Activated CD4-positive, alpha-beta T cell treated with anti-CD3 and anti-CD28 coated beads for 4 hours (primary cell): ENCODE measurements at regions not wholly inside any gene's neighbourhood (a gene's known extent, or its start where the extent isn't known, plus 50 kb on each side); places are given as distances from the start of the nearest gene placed in this dataset.
"Not testable (repeated sequence)": the region's sequence is repeated elsewhere in the genome, so short reads cannot be mapped to it uniquely, and the experiment has no call there.

Experiments
- DNase-seq, 2 donors: peaks; one replicate each; pipeline ENCODE4 v3.0.0-alpha.2; 2020

DNA sequence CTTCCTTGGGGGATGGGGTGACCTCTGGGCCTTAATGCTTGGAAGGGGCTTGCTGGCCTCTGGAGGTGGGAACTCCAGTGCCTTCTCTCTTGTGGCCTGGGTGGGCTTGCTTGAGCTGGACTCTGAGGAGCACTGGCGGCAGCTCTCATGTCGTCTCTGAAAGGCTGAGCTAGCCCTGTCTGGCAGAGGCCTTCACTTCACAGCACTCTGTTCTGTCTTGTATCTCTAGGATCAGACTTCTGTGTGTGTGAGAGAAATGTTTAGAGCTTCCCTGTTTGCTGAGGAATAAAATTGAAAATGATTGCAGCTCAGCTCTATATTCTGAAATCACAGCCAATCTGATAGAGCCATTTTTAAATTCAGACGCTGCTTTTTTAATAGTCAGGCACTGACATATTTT, 185.3 kb downstream of the KCNRG start:
- no peak for DNase-seq

GRCh38 chr13:50200988-50201387, 185.7 kb downstream of the KCNRG start:
- DNase-seq = no peak

DNA sequence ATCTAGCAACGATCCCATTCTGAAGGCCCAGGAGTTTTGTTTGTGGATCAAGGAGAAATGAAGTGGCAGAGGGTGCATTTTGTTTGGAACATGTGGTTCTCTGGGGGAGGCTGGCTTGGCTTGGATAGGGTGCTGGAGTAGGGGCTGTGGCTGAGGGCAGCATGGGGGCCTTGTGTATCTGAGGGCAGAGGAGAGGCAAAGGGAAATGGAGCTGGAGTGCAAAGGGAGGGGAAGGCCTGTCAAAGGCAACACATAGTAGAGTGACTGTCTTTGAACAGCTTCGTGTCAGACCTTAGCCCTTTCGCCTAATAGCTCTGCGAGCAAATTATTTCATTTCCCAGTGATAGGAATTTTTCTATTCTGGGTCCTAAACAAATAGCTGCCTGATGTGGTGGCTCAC, 187.2 kb downstream of the KCNRG start:
- no peak for DNase-seq

DNA sequence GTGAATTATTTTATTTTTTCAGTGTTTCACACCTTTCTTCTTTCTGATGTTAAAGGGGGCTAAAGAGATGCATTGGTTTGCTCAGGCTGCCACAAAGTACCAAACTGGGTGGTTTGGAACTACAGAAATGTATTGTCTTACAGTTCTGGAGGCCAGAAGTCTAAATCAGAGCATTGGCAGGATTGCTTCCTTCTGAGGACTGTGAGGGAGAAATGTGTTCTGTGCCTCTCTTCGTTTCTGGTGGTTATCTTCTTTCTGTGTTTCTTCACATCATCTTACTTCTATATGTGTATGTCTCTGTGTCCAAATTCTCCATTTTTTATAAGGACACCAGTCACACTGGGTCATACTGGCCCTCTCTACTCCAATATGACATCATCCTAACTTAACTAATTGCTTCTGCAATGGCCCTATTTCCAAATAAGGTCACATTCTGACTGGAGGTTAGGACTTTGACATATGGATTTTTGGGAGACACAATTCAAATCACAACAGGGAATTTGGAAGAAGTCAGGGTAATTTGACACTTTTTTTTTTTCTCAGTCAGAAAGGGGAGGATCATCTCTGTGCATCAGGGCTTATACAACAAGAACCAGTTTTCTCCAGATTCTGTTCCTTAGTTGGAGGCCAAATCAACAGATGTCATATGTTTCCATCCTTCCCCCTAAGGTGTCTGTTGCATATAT, 188.2 kb downstream of the KCNRG start:
- no peak for DNase-seq

GRCh38 chr13:50205581-50205980, 190.3 kb downstream of the KCNRG start:
- DNase-seq = no peak

GRCh38 chr13:50208826-50209335, 193.6 kb downstream of the KCNRG start:
- no peak for DNase-seq

DNA sequence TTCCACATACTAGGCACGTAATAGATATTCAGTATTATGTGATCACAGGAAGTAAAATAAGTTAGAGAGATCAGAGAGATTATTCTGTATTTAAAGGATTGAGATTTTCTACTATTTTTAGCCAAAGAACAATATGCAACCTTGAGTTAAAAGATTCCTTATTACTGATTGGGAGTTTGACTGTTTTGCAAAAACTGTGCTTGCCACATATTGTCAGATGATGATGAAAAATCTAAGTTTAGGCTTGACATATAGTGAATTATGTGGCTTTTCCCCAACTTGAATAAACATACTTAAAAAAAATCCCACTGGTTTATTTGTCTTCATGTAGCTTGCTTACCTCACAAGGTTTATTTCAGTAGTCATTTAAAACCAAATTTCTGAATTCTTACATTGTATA, 194.4 kb downstream of the KCNRG start:
- DNase-seq = no peak

DNA sequence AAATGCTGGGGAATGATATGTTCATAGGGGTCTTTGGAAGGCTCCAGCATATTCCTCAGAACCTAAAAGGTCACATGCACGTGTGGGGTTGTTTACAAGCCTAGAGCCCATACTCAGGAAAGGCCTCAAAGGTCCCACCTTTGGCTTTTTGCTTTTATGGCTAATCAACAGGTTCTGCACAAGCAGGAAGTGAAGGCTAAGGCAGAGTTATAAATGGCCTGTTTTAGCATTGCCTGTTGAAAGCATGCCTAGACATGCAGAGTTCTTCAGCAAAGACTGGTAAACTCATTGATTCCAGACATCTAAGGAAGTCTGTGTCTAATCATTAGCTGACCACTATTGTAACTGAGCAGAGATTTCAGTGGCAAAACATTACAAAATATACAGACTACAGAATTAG, 198.3 kb downstream of the KCNRG start:
- DNase-seq = no peak

DNA sequence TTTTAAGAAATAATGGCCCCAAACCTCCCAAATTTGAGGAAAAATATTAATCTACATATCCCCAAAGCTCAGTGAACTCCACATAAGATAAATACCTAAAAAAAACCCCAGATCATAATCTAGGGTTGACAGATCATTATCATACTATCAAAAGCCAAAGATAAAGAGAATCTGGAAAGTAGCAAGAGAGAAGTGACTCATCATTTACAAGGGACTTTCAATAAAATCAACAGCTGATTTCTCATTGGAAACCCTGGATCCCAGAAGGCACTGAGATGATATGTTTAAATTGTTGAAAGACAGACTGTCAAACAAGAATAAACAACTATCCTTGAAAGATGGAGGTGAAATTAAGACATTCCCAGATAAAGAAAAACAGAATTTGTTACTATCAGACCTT, 199.3 kb downstream of the KCNRG start:
- no peak for DNase-seq

DNA sequence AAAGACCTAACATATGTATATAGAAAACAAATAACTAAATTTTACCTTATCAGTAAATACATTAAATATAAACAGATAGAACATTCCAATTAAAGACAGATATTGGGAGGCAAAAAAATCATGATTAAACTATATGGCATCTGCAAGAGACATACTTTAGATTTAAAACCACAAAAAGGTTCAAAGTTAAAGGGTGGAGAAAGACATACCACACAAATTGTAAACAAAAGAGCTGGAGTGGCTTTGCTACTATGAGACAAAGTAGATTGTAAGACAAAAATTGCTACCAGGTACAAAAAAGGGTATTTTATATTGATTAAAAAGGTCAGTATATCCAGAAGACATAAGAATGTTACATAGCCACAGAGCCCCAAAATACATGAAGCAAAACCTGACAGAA, 200.2 kb downstream of the KCNRG start:
- DNase-seq = no peak

GRCh38 chr13:50219743-50220142, 204.5 kb downstream of the KCNRG start:
- no peak for DNase-seq

GRCh38 chr13:50220938-50221337, 205.7 kb downstream of the KCNRG start:
- no peak for DNase-seq

GRCh38 chr13:50222569-50223332, 207.5 kb downstream of the KCNRG start:
- DNase-seq = no peak

DNA sequence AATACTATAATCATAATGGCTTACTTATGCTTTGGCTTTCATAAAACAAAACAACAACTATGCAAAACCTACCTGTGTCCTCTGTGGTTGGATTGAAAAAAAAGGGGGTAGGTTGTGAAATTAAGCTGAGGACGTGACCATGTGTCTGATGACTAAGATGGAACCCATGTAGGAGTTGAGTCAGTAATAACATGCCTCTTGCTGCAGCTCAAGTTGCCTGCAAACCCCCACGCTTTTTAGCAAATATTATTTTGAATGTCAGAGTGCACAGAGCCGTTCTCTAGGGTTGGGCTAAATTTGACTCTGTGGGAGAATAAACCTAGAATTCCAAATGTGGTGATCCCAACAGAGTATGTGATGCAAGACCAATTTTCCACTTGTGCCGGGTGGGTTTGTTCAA, 209.3 kb downstream of the KCNRG start:
- no peak for DNase-seq

GRCh38 chr13:50225193-50226155, 210.2 kb downstream of the KCNRG start:
- DNase-seq = no peak

GRCh38 chr13:50226515-50227155, 211.4 kb downstream of the KCNRG start:
- no peak for DNase-seq

GRCh38 chr13:50227361-50227760, 212.1 kb downstream of the KCNRG start:
- DNase-seq = no peak

DNA sequence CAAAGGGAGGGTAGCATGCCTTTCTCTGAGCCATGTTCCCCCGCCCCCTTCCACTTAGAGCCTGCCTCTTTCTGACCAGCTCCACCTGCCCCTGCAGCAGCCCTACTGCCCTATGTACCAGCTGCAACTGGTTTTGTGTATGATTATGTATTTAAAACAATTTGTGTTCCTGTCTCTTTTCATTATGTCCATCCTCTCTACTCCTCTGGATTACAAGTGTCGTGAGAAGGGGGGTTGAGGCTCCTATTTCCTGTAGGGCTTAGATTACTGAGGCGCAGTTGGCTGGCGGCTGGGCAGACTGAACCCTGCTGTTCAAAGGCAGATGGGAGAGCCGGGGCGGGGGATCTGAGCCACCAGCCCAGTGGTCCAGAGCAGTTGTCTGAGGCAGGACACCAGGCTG, 213.3 kb downstream of the KCNRG start:
- DNase-seq = no peak

DNA sequence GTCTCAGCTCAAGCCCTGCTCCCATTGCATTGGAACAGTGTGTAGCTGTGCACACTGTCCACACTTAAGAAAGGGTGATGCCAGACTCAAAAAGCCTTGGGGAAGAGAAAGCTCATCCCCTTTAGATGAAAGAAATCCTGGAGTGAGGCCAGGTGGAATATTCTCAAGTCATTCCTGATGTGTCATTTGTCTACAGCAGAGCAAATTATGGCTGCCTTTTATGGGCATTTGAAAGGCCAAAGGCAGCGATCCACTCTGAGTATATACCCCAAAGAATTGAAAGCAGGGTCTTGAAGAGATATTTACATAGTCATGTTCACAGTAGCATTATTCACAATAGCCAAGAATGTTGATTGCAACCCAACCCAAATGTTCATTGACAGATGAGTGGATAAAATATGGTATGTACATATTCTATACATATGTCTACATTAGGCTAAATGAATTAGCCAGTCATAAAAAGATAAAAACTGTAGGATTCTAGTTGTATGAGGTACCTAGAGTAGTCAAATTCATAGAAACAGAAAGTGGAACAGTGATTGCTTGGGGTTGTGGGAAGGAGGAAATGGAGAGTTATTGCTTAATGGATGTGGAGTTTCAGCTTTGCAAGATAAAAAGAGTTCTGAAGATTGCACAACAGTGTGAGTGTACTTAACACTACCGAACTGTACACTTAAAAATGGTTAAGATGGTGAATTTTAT, 214.9 kb downstream of the KCNRG start:
- no peak for DNase-seq

DNA sequence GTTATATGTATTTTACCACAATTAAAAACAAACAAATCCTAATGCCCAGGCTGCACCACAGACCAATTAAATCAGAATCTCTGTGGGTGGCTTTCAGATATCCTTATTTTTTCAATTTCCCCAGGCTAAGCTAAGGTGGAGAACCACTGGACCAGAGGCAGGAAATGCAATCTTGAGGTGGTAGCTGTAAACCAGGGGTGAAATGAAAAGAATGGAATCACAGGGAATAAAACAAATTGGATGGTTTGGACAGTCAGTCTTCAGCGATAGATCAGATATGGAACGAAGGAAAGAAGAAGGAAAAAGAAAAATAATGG, 215.4 kb downstream of the KCNRG start:
- DNase-seq = no peak

DNA sequence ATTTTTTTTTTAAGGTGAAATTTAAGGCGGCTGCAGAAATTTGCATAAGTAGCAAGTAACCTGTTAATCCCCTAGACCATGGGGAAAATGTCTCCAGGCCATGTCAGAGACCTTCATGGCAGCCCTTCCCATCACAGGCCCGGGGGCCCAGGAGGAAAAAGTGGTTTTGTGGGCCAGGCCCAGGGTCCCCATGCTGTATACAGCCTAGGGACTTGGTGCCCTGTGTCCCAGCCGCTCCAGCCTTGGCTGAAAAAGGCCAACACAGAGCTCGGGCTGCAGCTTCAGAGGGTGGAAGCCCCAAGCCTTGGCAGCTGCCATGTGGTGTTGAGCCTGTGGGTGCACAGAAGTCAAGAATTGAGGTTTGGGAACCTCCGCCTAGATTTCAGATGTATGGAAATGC, 218.3 kb downstream of the KCNRG start:
- not testable (repeated sequence) for DNase-seq

GRCh38 chr13:50235604-50236342, 220.5 kb downstream of the KCNRG start:
- no peak for DNase-seq
